GM18867 (cell line): ENCODE measurements at regions not wholly inside any gene's neighbourhood (a gene's known extent, or its start where the extent isn't known, plus 50 kb on each side); places are given as distances from the start of the nearest gene placed in this dataset.
"Not testable (repeated sequence)": the region's sequence is repeated elsewhere in the genome, so short reads cannot be mapped to it uniquely, and the experiment has no call there.

Experiments used
- ATAC-seq: cut with Tn5 transposase; IDR thresholded peaks from one replicate; pipeline ENCODE4 v1.9.1; 2021; ENCODE audit warnings: mild to moderate bottlenecking, moderate library complexity; ENCODE audit not compliant: unreplicated experiment

GRCh38 chr1:218904416-218904815, 269.3 kb upstream of the LYPLAL1 start:
- ATAC-seq = no peak

- no peak for ATAC-seq
Measured at GRCh38 chr1:218916720-218917119, 257.0 kb upstream of the LYPLAL1 start.

DNA sequence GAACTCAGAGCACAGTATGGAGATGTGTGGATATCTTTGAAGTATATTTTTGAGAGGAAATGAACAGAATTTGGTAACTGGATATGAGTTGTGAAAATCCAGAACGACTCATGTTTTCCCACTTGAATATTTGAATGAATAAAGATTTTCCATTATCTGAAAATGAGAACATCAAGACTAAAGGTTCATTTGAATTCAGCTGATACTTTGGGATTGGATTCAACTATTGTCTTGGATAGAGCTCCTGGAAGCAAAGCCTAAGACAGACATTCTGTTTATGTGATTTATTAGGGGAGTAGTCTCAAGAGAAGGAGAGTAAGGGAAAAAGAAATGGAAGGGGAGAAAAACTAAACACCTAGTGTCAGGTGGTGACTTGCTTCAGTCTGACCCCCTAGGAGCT, 256.0 kb upstream of the LYPLAL1 start:
- ATAC-seq = no peak

- ATAC-seq = no peak
Measured at GRCh38 chr1:218925777-218926176, 247.9 kb upstream of the LYPLAL1 start.

GRCh38 chr1:218926631-218927030, 247.0 kb upstream of the LYPLAL1 start:
- ATAC-seq = no peak

- no peak for ATAC-seq
Measured at GRCh38 chr1:218930000-218930399, 243.7 kb upstream of the LYPLAL1 start.

DNA sequence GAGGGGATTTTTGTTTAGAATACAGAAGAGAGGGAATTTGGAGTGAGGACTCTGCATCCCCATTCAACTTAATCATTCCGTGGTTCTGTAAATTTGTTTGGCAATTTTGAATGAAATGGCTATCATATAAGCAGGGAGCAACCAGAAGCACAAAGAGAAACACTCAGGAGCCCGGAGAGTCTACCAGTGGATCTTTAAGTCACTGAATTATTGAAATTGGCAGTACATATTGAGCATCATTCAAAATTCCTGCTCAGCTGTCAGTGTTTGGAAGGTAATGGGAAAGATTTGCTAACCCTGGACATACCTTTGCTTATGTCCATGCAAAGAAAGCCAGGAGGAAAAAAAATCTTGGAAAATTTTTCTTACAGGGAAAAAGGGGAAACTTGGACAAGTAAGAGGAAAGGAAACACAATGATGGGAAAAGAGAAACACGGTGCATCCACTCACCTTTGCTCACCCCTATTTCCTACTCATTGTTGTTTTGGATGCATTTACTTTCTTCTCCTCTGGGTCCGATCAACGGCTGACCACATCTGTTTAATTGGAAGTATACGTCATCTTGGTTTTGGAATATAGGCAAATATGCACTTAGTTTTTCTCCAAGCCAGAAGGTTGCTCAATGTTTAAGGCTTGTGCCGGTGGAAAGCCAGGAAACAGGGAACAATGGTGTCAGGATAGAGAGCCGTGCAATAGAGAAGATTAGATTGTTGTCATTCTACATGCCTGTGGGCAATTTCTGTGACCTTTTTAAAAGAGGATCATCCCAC, 243.0 kb upstream of the LYPLAL1 start:
- ATAC-seq = no peak

DNA sequence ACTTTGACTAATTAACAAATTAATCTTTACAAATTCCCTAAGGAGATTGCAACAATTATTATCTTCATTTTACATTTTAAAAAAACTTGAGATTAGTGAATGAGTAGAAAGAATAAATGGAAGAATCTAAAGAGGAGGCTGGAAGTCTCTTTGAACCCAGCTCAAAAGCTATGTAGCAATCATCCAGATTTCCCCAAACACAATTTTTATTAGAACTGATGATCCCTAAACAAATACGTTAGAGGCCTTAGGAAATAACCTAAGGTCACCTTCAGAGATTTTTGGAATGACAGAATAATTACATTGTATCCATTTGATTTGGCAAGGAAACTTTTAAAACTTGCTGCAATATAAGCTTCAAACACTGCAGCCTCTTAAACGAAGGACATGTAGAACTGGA, 242.4 kb upstream of the LYPLAL1 start:
- ATAC-seq = no peak

- ATAC-seq = no peak
Measured at GRCh38 chr1:218933513-218933912, 240.2 kb upstream of the LYPLAL1 start.

DNA sequence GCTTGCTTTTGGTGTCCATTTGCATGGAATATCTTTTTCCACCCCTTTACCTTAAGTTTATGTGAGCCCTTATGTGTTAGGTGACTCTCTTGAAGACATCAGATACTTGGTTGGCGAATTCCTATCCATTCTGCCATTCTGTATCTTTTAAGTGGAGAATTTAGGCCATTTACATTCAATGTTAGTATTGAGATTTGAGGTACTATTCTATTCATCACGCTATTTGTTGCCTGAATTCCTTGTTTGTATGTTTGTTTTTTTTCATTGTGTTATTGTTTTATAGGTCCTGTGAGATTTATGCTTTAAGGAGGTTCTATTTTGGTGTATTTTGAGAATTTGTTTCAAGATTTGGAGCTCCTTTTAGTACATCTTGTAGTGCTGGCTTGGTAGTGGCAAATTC, 238.3 kb upstream of the LYPLAL1 start:
- not testable (repeated sequence) for ATAC-seq

- ATAC-seq = no peak
Measured at GRCh38 chr1:218938259-218938658, 235.4 kb upstream of the LYPLAL1 start.

GRCh38 chr1:218939095-218939494, 234.6 kb upstream of the LYPLAL1 start:
- ATAC-seq = no peak

DNA sequence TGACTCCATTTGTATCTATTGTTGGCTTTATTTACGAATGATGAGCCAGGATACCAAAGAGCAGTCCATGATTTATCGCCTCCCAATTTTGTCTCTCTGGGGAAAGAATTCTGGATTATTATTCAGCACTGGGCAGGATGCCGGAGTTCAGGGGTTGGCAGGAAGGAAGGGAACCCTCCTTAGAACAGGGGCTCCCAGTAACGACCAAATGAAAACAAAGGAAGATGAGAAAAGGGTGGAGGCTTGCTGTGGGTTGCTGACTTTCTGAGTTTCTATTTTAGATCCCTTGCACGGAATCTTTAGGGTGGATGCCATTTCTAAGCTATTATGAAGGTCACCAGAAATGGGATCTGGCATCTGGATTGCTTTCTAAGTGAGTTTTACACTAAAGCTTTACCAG, 231.2 kb upstream of the LYPLAL1 start:
- ATAC-seq = no peak

DNA sequence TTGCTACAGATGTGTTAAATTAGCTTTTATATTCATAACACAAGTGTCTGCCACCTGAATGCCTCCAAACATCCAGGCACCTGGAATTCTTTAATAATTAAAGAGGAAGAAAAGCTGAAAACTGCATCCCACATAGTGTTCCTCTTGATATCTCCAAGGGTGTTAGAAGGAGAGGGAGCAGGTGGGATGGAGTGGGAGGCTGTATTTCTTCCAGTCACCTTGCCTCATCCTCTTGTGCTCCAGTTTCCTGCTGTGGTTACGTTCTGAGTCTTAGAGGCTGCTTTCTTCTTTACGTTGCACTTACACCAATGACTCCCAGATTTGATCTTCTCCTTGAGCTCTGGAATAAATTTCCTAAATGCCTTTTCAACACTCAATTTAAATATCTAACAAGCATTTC, 230.3 kb upstream of the LYPLAL1 start:
- ATAC-seq = no peak

GRCh38 chr1:218945050-218945449, 228.6 kb upstream of the LYPLAL1 start:
- ATAC-seq = no peak

DNA sequence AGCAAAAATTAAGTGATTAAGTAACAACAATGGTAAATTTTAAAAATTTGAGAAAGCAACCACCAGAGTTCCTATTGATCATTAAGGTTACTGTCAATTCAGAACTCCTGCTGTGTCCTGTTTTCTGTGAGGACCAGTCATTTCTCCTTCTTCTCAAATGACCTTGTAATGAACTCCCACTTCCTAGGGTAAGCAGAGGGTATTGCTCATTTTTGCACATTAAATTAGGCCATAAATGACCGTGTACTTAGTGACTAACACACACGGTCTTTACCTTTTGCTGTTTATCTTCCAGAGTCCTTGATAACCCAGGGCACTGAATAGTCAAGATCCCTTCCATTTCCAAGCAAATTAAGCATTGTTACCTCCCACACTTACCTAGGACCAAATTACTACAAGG, 227.5 kb upstream of the LYPLAL1 start:
- ATAC-seq = no peak

DNA sequence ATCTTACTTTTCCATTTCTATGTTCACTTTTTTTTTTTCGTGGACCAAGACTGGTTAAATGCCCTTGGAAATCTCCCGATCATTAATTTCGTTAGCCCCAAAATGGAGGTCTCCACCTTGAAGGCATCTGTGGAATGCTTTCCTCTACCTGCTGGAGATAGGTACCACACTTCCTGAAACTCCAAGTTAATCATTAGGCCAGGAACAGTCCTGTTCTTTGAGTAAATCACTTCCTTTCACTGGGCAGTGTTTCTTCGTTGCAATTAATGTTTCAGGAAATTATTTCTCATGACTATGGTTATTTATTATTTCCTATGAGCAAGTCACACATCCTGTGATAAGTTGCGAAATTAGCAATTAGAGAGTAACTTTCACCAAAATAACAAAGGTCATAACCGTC, 225.2 kb upstream of the LYPLAL1 start:
- no peak for ATAC-seq

DNA sequence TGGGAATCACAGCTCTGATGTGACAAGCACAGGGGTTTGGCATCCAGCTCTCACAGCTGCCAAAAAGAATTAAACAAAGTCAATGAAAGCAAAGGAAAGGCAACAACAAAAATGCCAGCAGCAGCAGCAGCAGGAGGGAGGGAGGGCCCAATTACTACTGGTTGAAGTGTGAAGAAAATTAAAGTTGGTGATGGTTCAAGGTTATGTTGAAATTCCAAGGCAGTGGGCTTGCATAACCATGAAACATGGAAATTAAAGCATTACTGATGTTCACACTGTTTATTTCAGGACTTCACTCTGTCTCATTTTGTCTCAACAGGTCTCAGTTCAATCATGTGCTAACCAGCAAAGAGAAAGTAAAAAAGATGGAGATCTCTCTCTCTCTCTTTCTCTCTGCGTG, 220.3 kb upstream of the LYPLAL1 start:
- no peak for ATAC-seq

GRCh38 chr1:218957971-218958370, 215.7 kb upstream of the LYPLAL1 start:
- no peak for ATAC-seq

GRCh38 chr1:218959784-218960183, 213.9 kb upstream of the LYPLAL1 start:
- ATAC-seq = no peak

- no peak for ATAC-seq
Measured at GRCh38 chr1:218964471-218965185, 209.1 kb upstream of the LYPLAL1 start.

GRCh38 chr1:218965821-218966220, 207.9 kb upstream of the LYPLAL1 start:
- no peak for ATAC-seq

GRCh38 chr1:218967254-218967653, 206.4 kb upstream of the LYPLAL1 start:
- ATAC-seq = no peak
